Smooth muscle cell (in vitro differentiated cells): ENCODE measurements at regions not wholly inside any gene's neighbourhood (a gene's known extent, or its start where the extent isn't known, plus 50 kb on each side); places are given as distances from the start of the nearest gene placed in this dataset.

Experiments used
- DNase-seq: peaks from one replicate; lab custom pipeline; 2025; ENCODE audit not compliant: unreplicated experiment; lab: John Stamatoyannopoulos, UW
- H2AFZ ChIP-seq: fragments of 200-600 bp; sonication (generic); 2 replicates; pipeline ENCODE4 v1.6.0; 2016; ENCODE audit warnings: antibody characterized with exemption, low read depth, mild to moderate bottlenecking
- H3F3A ChIP-seq: fragments of 200-600 bp; sonication (generic); 2 replicates; pipeline ENCODE4 v1.6.0; 2017; ENCODE audit warnings: antibody characterized with exemption, low read depth
- H3K27ac ChIP-seq: fragments of 200-600 bp; sonication (generic); 2 replicates; pipeline ENCODE4 v1.5.1; 2016; ENCODE audit warnings: low read depth, mild to moderate bottlenecking
- H3K27me3 ChIP-seq: fragments of 200-600 bp; sonication (generic); 2 replicates; pipeline ENCODE4 v1.6.1; 2016; ENCODE audit warnings: low read depth, mild to moderate bottlenecking
- H3K36me3 ChIP-seq: fragments of 200-600 bp; sonication (generic); 2 replicates; pipeline ENCODE4 v1.5.1; 2016; ENCODE audit warnings: low read depth
- H3K4me1 ChIP-seq: fragments of 200-600 bp; sonication (generic); 2 replicates; pipeline ENCODE4 v1.5.1; 2016; ENCODE audit warnings: low read depth
- H3K4me2 ChIP-seq: fragments of 200-600 bp; sonication (generic); 2 replicates; pipeline ENCODE4 v1.6.0; 2016; ENCODE audit warnings: mild to moderate bottlenecking
- H3K4me3 ChIP-seq: fragments of 200-600 bp; sonication (generic); 2 replicates; pipeline ENCODE4 v1.5.1; 2016; ENCODE audit warnings: mild to moderate bottlenecking
- H3K79me2 ChIP-seq: fragments of 200-600 bp; sonication (generic); 2 replicates; pipeline ENCODE4 v1.6.0; 2016; ENCODE audit warnings: low read depth, mild to moderate bottlenecking
- H3K9ac ChIP-seq: fragments of 200-600 bp; sonication (generic); 2 replicates; pipeline ENCODE4 v1.6.0; 2016; ENCODE audit warnings: low read depth
- H3K9me3 ChIP-seq: fragments of 200-600 bp; sonication (generic); replicated peaks from 2 replicates; pipeline ENCODE4 v1.5.1; 2016; ENCODE audit warnings: low read depth
- H4K20me1 ChIP-seq: fragments of 200-600 bp; sonication (generic); 2 replicates; pipeline ENCODE4 v1.6.0; 2016; ENCODE audit warnings: low read depth
- WGBS: methylation state at CpG from one replicate; pipeline ENCODE4 v1.1.7; 2016; ENCODE audit warnings: low lambda C conversion rate; 5-methylcytosine and 5-hydroxymethylcytosine counted together
- TF ChIP-seq, protein P1 (sequence below): fragments of 200-600 bp; sonication (generic); IDR thresholded peaks from 2 replicates; pipeline ENCODE4 v1.5.1; 2017; ENCODE audit warnings: borderline replicate concordance, mild to moderate bottlenecking, antibody characterized with exemption; ENCODE audit not compliant: insufficient read depth, poor library complexity, severe bottlenecking

DNA sequence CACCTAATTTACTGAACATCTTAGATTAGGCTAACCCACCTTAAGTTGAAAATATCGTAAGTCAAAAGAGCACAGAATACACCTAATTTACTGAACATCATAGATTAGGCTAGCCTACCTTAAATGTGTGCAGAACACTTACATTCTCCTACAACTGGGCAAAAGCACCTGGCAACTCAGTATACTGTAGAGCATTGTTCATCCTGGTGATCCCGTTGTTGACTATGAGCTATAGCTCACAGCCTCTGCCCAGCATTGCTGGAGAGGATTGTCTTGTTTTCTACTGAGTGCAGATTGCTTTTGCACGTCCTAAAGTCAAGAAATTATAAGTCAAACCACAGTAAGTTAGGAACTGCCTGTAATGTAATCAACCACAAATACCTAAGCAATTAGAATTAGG, 531.8 kb upstream of the CDH6 start:
- no peak overlapping the region for H3K4me3 ChIP-seq
- H3F3A ChIP-seq: no peaks in the 10 kb centered on the region
- H4K20me1 ChIP-seq: no peaks in the 10 kb centered on the region
- TF ChIP-seq, protein P1, sequence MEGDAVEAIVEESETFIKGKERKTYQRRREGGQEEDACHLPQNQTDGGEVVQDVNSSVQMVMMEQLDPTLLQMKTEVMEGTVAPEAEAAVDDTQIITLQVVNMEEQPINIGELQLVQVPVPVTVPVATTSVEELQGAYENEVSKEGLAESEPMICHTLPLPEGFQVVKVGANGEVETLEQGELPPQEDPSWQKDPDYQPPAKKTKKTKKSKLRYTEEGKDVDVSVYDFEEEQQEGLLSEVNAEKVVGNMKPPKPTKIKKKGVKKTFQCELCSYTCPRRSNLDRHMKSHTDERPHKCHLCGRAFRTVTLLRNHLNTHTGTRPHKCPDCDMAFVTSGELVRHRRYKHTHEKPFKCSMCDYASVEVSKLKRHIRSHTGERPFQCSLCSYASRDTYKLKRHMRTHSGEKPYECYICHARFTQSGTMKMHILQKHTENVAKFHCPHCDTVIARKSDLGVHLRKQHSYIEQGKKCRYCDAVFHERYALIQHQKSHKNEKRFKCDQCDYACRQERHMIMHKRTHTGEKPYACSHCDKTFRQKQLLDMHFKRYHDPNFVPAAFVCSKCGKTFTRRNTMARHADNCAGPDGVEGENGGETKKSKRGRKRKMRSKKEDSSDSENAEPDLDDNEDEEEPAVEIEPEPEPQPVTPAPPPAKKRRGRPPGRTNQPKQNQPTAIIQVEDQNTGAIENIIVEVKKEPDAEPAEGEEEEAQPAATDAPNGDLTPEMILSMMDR: no peak
- H3K27me3 ChIP-seq: no peaks in the 10 kb centered on the region
- H3K4me2 ChIP-seq: no peak overlapping the region
- no peaks in the 10 kb centered on the region for H3K4me1 ChIP-seq
- H2AFZ ChIP-seq: no peak overlapping the region
- H3K9me3 ChIP-seq: no peaks in the 10 kb centered on the region
- no peak for DNase-seq
- no peak overlapping the region for H3K9ac ChIP-seq
- 79% methylated on average over 3 of the region's 3 CpGs for WGBS
- no peaks in the 10 kb centered on the region for H3K36me3 ChIP-seq
- H3K79me2 ChIP-seq: no peaks in the 10 kb centered on the region
- H3K27ac ChIP-seq: no peak overlapping the region

DNA sequence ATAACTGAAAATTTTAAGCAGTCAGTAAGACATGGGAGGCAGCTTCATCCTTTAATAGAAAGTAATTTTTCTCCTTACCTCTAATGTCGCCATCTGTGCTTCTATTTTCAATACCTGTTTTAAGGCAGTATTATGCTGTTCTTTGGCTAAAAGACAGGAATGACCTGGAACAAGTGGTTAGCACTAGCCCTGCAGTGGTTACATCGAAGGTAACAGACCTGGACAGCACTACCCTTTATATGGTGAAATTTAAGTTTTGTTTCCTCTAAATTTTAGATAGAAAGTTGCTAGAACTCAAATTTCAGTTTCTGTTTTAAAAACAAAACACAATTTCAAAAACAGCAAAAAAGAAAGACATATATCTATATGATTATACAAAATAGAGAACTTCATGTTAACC, 534.1 kb upstream of the CDH6 start:
- Histone ChIP-seq H3K36me3 (no peaks in the 10 kb centered on the region), H3K79me2 (no peaks in the 10 kb centered on the region), H3K4me3 (no peak overlapping the region), H3K9me3 (no peaks in the 10 kb centered on the region), H4K20me1 (no peaks in the 10 kb centered on the region), H3F3A (no peaks in the 10 kb centered on the region), H3K4me1 (no peaks in the 10 kb centered on the region), H3K27ac (no peak overlapping the region), H3K27me3 (no peaks in the 10 kb centered on the region), H2AFZ (no peak overlapping the region), H3K9ac (no peak overlapping the region), H3K4me2 (no peak overlapping the region)
- no peak for DNase-seq
- 85% methylated on average over 2 of the region's 2 CpGs for WGBS
- TF ChIP-seq, protein P1: no peak

DNA sequence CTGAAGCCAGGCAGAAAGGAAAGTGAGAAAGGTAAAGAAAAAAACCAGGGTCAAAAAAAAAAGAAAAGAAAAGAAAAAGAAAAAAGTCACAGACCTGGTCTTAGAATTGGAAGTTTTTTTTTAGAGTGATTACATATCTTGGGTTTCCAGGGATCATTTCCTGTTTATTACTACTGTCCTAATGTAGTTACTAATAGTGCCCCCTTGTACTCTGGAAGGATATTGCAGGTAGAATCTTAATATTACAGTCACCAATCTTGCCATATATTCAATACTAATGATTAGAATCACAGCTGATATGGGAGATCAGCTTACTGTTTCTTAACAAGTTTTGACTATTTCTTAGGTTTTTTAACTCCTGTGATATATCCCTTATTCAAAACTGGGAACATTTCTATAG, 543.2 kb upstream of the CDH6 start:
- Histone ChIP-seq H3K4me1 (no peaks in the 10 kb centered on the region), H4K20me1 (no peaks in the 10 kb centered on the region), H3K4me2 (no peak overlapping the region), H3K9me3 (no peaks in the 10 kb centered on the region), H3F3A (no peaks in the 10 kb centered on the region), H3K27ac (no peak overlapping the region), H3K9ac (no peak overlapping the region), H2AFZ (no peak overlapping the region), H3K4me3 (no peak overlapping the region), H3K79me2 (no peaks in the 10 kb centered on the region), H3K36me3 (no peaks in the 10 kb centered on the region), H3K27me3 (no peaks in the 10 kb centered on the region)
- TF ChIP-seq, protein P1: no peak
- DNase-seq: no peak

DNA sequence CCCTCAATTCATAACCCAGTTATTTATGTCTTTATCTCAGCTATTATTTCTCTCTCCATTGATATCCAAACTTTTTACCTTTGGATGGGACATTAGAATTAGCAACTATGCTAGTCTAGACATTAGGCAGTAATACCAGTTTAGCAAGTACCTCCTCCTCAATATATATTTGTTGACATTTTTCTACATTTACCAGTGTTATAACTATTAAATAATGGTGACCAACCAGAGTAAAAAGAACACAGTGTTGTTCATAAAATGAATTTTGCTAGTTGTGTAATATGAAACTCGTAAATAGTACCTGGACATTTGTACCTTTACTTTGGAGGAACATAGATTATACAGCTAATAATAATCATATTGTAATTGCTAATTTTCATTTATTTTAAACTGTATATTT, 554.6 kb upstream of the CDH6 start:
- 84% methylated on average over 1 of the region's 1 CpG for WGBS
- H3K9me3 ChIP-seq: peaks cover 6% of the 10 kb centered on the region
- H3K4me3 ChIP-seq: no peak overlapping the region
- H3K9ac ChIP-seq: no peak overlapping the region
- TF ChIP-seq, protein P1: no peak
- no peak overlapping the region for H3K27ac ChIP-seq
- H4K20me1 ChIP-seq: no peaks in the 10 kb centered on the region
- H3F3A ChIP-seq: no peaks in the 10 kb centered on the region
- no peaks in the 10 kb centered on the region for H3K27me3 ChIP-seq
- no peak for DNase-seq
- no peaks in the 10 kb centered on the region for H3K79me2 ChIP-seq
- no peak overlapping the region for H3K4me2 ChIP-seq
- no peaks in the 10 kb centered on the region for H3K36me3 ChIP-seq
- no peaks in the 10 kb centered on the region for H3K4me1 ChIP-seq
- no peak overlapping the region for H2AFZ ChIP-seq
